Epithelial cell of esophagus (primary cell): ENCODE measurements at regions not wholly inside any gene's neighbourhood (a gene's known extent, or its start where the extent isn't known, plus 50 kb on each side); places are given as distances from the start of the nearest gene placed in this dataset.

Experiments
- DNase-seq: peaks from one replicate; pipeline ENCODE4 v3.0.0; 2010; ENCODE audit warnings: low read depth
- H3K4me3 ChIP-seq: 2 replicates; pipeline ENCODE4 v1.5.1; 2011; ENCODE audit warnings: mild to moderate bottlenecking, low read length, control low read depth
- TF ChIP-seq, protein P1 (sequence below): IDR thresholded peaks from 2 replicates; pipeline ENCODE4 v1.5.1; 2011; ENCODE audit warnings: low read depth, mild to moderate bottlenecking, low read length, control low read depth, inconsistent platforms; ENCODE audit not compliant: insufficient read depth; ENCODE audit errors: missing control alignments

DNA sequence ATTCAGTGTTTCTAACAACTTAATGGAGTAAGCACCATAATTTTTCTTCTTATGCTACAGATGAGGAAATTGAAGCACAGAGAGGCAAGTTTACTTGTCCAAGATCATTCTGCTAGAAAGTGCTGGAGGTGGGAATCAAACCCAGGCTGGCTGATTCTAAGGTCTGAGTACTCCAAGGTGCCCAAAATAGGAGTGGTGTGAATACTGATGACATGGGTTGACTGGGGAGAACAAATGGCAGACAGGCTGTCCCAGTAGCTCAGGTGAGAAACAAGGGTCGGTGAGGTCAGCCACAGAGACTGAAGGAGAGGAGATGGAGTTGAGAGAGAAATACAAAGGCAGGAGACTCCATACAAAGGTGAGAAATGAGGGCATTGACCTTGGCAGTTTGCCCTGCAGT lies 144.5 kb upstream of the EGFLAM start:
- TF ChIP-seq, protein P1, sequence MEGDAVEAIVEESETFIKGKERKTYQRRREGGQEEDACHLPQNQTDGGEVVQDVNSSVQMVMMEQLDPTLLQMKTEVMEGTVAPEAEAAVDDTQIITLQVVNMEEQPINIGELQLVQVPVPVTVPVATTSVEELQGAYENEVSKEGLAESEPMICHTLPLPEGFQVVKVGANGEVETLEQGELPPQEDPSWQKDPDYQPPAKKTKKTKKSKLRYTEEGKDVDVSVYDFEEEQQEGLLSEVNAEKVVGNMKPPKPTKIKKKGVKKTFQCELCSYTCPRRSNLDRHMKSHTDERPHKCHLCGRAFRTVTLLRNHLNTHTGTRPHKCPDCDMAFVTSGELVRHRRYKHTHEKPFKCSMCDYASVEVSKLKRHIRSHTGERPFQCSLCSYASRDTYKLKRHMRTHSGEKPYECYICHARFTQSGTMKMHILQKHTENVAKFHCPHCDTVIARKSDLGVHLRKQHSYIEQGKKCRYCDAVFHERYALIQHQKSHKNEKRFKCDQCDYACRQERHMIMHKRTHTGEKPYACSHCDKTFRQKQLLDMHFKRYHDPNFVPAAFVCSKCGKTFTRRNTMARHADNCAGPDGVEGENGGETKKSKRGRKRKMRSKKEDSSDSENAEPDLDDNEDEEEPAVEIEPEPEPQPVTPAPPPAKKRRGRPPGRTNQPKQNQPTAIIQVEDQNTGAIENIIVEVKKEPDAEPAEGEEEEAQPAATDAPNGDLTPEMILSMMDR: no peak
- no peak for DNase-seq
- H3K4me3 ChIP-seq: no peak overlapping the region

DNA sequence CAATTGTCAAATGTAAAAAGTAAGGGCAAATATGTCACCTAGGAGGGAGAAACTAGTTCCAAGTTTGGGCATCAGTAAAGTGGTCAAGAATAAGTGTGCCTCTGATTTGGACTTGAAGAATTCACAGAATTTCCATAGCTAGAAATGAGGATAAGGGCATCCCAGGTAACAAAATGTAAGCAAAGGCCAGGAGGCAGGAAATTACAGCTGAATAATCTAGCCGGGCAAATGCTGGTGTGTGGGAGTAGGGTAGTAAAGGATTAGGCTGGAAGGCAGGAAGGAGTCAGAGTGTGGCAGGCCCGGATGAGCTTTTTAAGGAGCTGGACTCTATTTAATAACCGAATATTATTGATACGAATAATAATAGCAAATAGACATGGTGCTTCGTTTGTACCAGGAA lies 144.9 kb upstream of the EGFLAM start:
- no peak overlapping the region for H3K4me3 ChIP-seq
- DNase-seq: no peak
- TF ChIP-seq, protein P1: no peak

DNA sequence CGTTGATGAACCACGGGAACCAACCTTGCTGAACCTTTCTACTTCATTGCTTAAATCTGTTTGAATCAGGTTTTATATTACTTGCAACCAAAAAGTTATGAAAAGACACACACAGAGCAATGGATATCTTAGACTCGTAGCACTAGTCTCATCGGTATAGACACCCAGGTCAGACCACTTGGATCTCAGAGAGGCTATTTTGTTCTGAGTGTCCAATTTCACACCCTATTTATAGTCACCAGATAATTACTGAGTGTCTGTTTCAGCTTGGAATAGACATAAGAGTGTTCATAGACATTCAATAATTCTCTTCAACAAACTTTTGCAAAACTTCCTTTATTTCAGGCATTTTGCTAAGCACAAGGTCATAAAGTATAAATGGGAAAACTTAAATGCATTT lies 145.4 kb upstream of the EGFLAM start:
- TF ChIP-seq, protein P1: no peak
- DNase-seq: no peak
- H3K4me3 ChIP-seq: no peak overlapping the region

DNA sequence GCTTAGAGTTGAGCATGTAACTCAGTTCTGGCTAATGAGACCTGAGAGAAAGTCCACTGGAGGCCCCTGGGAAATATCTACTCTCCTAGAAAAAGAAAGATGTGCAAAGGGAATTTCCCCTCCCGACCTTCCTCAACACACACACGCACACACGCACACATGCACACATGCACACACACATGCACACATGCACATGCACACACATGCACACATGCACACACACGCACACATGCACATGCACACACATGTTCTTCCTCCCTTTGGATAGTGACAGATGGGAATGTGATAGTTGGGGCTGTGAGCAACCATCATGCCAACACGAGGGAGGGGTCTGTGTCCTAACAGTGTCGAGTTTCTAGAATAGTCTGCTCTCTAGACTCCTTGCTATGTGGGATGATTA lies 148.2 kb upstream of the EGFLAM start:
- no peak overlapping the region for H3K4me3 ChIP-seq
- no peak for DNase-seq
- TF ChIP-seq, protein P1: no peak

DNA sequence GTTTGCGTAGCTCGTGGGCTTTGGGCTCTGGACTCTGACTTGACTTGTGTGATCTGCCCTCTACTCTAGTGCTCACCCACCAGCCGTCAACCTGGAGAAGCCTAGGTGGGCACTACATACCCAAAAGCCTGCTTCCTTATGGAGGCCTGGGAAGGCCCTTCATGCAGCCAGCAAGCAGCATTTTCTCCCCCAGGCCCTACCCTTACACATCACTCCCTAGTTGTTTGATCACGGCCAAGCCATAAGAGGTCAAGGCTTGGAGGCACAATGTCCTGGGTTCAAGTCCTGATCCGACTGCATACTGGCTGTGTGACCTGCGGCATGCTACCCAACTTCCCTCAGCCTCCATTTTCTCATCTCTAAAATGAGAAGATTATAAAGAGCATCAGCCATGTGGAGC lies 151.3 kb upstream of the EGFLAM start:
- H3K4me3 ChIP-seq: no peak overlapping the region
- no peak for DNase-seq
- TF ChIP-seq, protein P1: no peak

DNA sequence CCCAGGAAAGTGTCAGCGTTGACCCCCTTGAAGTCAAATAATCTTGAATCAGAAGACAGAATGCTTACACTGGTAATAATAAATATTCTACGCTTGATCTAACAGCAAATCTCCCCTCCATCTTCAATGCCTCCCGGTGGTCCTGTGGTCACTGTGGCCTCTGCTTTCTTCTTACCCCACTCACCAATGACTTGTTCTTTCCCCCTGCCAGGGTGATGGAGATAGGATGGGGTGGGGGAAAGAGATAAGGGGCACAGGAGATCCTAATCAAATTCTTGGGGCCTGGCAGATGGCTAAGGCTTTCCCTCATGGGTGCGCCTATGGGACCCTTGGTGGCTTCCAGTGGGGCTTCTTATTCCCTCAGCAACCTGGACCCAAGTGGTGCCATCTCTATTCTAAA lies 152.6 kb upstream of the EGFLAM start:
- H3K4me3 ChIP-seq: no peak overlapping the region
- TF ChIP-seq, protein P1: no peak
- DNase-seq: no peak

DNA sequence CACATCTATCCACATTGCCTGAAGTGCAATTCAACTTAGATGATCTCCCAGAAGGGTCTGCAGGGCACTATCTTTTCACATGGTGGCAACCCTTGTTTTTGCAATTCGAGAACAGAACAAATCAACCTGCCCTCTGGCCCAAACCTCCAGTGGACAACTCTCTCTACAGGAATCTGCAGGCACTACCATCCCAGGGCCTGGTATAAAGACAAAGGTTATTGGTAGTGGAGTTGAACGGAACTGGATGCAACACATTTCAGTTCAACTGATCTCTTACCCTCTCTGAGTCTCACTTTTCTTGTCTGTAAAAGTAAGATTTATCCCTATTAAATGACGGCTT lies 153.2 kb upstream of the EGFLAM start:
- TF ChIP-seq, protein P1: no peak
- no peak for DNase-seq
- no peak overlapping the region for H3K4me3 ChIP-seq
